PC-3 (cell line): ENCODE measurements at regions not wholly inside any gene's neighbourhood (a gene's known extent, or its start where the extent isn't known, plus 50 kb on each side); places are given as distances from the start of the nearest gene placed in this dataset.

Source experiments
- EZH2phosphoT487 ChIP-seq: fragments of 300-600 bp; sonication (generic); IDR thresholded peaks from 2 replicates; pipeline ENCODE4 v1.6.1; 2018; ENCODE audit warnings: mild to moderate bottlenecking, antibody characterized with exemption, low read length, borderline replicate concordance
- TF ChIP-seq, protein P1 (sequence below): fragments of 300-600 bp; sonication (generic); conservative IDR thresholded peaks from 2 replicates; pipeline ENCODE4 v1.5.1; 2017; ENCODE audit warnings: antibody characterized with exemption, low read depth, mild to moderate bottlenecking, low read length

DNA sequence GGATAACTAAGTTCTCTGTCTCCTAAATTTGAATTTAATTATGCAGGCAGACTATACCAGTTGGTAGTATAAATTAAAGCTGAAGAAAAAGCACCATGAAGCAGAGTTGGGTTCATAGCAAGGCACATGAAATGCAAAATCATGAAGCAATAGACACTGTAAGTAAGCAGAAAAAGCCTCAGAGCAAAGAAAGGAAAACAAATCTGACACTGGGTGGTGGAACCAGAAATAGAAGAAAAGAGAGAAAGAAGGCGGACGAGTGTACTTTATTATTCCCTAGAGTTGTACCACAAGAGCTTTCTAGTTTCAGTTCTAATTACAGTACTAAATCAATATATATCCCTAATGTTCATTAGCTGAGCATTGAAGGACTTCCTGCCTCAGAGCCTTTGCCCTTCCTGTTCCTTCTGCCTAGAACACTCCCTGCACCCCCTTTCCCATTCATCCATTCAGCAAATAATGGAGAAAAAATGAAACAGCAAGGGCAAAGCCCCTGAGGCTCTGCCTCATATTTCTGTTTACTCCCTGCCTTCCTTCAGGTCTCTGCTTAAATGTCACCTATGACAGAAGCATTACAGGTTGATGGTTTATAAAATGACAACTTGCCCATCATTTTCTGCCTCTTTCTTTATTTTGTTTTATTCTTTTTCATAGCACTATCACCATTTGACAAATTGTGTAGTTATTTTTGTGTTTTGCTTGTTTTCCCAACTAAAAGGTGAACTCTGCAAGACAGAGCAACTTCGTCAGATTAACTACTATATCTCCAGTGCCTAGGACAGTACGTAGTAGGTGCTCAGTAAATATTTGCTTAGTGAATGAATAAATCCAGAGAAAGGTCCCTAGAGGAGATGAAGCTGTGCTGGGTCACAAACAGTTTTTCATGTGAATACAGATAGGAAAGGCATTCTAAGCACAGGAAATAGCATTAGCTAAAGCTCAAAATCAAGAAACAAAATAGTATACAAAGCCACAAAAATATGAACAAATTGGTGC lies 154.0 kb upstream of the RASGEF1B start:
- TF ChIP-seq, protein P1, sequence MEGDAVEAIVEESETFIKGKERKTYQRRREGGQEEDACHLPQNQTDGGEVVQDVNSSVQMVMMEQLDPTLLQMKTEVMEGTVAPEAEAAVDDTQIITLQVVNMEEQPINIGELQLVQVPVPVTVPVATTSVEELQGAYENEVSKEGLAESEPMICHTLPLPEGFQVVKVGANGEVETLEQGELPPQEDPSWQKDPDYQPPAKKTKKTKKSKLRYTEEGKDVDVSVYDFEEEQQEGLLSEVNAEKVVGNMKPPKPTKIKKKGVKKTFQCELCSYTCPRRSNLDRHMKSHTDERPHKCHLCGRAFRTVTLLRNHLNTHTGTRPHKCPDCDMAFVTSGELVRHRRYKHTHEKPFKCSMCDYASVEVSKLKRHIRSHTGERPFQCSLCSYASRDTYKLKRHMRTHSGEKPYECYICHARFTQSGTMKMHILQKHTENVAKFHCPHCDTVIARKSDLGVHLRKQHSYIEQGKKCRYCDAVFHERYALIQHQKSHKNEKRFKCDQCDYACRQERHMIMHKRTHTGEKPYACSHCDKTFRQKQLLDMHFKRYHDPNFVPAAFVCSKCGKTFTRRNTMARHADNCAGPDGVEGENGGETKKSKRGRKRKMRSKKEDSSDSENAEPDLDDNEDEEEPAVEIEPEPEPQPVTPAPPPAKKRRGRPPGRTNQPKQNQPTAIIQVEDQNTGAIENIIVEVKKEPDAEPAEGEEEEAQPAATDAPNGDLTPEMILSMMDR, result no peak
- TF ChIP-seq EZH2phosphoT487, result no peak
